ENCODE measurements at regions not wholly inside any gene's neighbourhood (a gene's known extent, or its start where the extent isn't known, plus 50 kb on each side); places are given as distances from the start of the nearest gene placed in this dataset.

GRCh38 chr1:219461981-219462400 lies 150.9 kb downstream of the ZC3H11B start:
- Histone ChIP-seq H3K79me2 (ENCODE audit: insufficient read depth, low read length) (no peaks in the 10 kb centered on the region), H3K27ac (ENCODE audit: low read depth, low read length) (no peak overlapping the region), H4K20me1 (ENCODE audit: insufficient read depth) (no peaks in the 10 kb centered on the region), H3K9me2 (ENCODE audit: insufficient read depth) (no peaks in the 10 kb centered on the region), H3K27me3 (ENCODE audit: insufficient read depth, low read length) (no peaks in the 10 kb centered on the region), H3K36me3 (ENCODE audit: control insufficient read depth in 1 of 2, insufficient read depth in 2 of 2, low read length in 2 of 2) (no peaks in the 10 kb centered on the region), H3K9ac (ENCODE audit: low read length) (no peak overlapping the region), H3K4me1 (ENCODE audit: control insufficient read depth in 1 of 2, insufficient read depth in 2 of 2, low read length in 2 of 2) (no peaks in the 10 kb centered on the region), H3K4me3 (replicated peaks in 1 of 2; ENCODE audit: low read depth in 1 of 2, low read length in 2 of 2) (no peak overlapping the region), H3K4me2 (ENCODE audit: low read length) (no peak overlapping the region), H2AFZ (ENCODE audit: low read depth, low read length, poor library complexity, severe bottlenecking) (no peak overlapping the region), H3K9me3 (ENCODE audit: control insufficient read depth in 1 of 2, insufficient read depth in 1 of 2, low read depth in 1 of 2, low read length in 2 of 2) (no peaks in the 10 kb centered on the region)
- CTCF ChIA-PET: no interaction called here
- no TSS peak for BruUV-seq (replicated peaks)
- ATAC-seq: no peak
- POLR2A ChIA-PET: no interaction called here
- no peak for DNase-seq (ENCODE audit: low read depth, low spot score)
- no peak for TF ChIP-seq CBX3 (IDR thresholded peaks at IDR 0.05; ENCODE audit: low read depth)
- TF ChIP-seq POLR2AphosphoS5 (IDR thresholded peaks at IDR 0.05; ENCODE audit: low read depth, low read length): no peak
- no peak for TF ChIP-seq ZFX (IDR thresholded peaks at IDR 0.05)
- no peak for TF ChIP-seq RAD21 (IDR thresholded peaks at IDR 0.05; ENCODE audit: low read depth)
- TF ChIP-seq EZH2 (IDR thresholded peaks at IDR 0.05): no peak
- TF ChIP-seq ELF1 (IDR thresholded peaks at IDR 0.05; ENCODE audit: borderline replicate concordance, low read depth): no peak
- TF ChIP-seq CTCF (IDR thresholded peaks at IDR 0.05 in 2 of 3, conservative IDR thresholded peaks at IDR 0.05 in 1 of 3; ENCODE audit: borderline replicate concordance in 1 of 3, insufficient read depth in 1 of 3, low read depth in 2 of 3, low read length in 2 of 3): no peak
- TF ChIP-seq CEBPB (IDR thresholded peaks at IDR 0.05; ENCODE audit: low read depth): no peak
- TF ChIP-seq SRF (IDR thresholded peaks at IDR 0.05; ENCODE audit: low read depth): no peak
- TF ChIP-seq ZBTB33 (IDR thresholded peaks at IDR 0.05; ENCODE audit: extremely low read depth, insufficient replicate concordance, low read length): no peak
- no peak for TF ChIP-seq JUND (IDR thresholded peaks at IDR 0.05)
- TF ChIP-seq POLR2A (IDR thresholded peaks at IDR 0.05; ENCODE audit: borderline replicate concordance, extremely low read depth, insufficient read depth, insufficient read length): no peak
- no peak for TF ChIP-seq SP1 (IDR thresholded peaks at IDR 0.05; ENCODE audit: low read depth)
- RAD21 ChIA-PET (ENCODE audit: low non-redundant PET in 1 of 2, low total read pairs in 2 of 2, uncharacterized antibody in 2 of 2, unreplicated experiment in 2 of 2): no interaction called here
- intact Hi-C loops (cut with micrococcal nuclease): no loop called here

All from HCT116 (cell line).